ENCODE measurements at regions not wholly inside any gene's neighbourhood (a gene's known extent, or its start where the extent isn't known, plus 50 kb on each side); places are given as distances from the start of the nearest gene placed in this dataset.

DNA sequence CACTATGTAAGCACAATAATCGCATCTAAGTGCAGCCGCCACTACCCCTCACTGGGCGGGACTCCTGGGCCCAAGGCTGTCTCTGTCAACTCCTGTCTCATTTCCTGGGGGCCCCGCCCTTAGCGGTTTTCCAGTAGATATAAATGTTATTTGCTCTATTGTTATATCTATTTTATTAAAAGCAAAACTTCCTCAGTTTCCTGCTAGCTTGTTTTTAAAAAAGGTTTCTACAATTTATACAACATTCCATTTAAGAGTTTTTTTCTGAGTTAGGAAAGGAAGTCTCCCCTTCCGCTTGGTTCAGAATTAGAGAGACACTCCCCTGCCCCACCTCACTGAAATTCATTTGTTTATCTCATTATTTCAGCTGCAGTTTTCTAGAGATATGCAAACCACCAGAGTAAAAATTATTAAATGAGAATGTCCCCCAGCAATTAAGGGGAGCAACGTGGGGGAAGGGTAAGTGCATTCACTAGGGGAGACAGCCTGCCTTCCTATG lies 82.7 kb downstream of the RAMP3 start:
- no peak for DNase-seq (ENCODE audit: extremely low spot score, unreplicated experiment)
- TF ChIP-seq, protein P1, sequence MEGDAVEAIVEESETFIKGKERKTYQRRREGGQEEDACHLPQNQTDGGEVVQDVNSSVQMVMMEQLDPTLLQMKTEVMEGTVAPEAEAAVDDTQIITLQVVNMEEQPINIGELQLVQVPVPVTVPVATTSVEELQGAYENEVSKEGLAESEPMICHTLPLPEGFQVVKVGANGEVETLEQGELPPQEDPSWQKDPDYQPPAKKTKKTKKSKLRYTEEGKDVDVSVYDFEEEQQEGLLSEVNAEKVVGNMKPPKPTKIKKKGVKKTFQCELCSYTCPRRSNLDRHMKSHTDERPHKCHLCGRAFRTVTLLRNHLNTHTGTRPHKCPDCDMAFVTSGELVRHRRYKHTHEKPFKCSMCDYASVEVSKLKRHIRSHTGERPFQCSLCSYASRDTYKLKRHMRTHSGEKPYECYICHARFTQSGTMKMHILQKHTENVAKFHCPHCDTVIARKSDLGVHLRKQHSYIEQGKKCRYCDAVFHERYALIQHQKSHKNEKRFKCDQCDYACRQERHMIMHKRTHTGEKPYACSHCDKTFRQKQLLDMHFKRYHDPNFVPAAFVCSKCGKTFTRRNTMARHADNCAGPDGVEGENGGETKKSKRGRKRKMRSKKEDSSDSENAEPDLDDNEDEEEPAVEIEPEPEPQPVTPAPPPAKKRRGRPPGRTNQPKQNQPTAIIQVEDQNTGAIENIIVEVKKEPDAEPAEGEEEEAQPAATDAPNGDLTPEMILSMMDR (conservative IDR thresholded peaks at IDR 0.05) = no peak
- H3K27ac Mint-ChIP-seq = no peak overlapping the region
- H3K9me3 Mint-ChIP-seq = no peaks in the 10 kb centered on the region
- H3K36me3 Mint-ChIP-seq = no peaks in the 10 kb centered on the region
- no peak overlapping the region for H3K4me3 Mint-ChIP-seq
- H3K27me3 Mint-ChIP-seq = peaks cover 46% of the 10 kb centered on the region
- no peaks in the 10 kb centered on the region for H3K4me1 Mint-ChIP-seq (ENCODE audit: unreplicated experiment)

DNA sequence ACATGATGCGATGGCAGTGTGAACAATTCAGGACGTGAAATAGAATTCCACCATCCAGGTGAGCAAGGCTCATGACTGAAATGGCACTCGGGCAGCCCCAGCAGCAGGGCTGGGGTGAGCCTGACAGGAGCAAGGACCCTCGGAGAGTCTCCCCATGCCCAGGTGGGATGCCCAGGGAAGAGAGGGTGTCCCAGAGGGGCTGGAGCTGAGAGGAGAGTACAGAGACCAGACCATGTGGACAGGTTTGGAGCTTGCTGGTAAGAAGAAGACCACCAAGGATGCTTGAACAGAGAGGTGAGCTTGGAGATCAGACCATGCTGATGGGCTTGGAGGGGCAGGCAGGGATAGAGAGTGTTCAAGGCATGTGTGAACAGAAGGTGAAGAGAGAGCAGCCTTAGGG lies 83.3 kb downstream of the RAMP3 start:
- DNase-seq (ENCODE audit: extremely low spot score, unreplicated experiment) = no peak
- Mint-ChIP-seq H3K36me3 (no peaks in the 10 kb centered on the region), H3K27ac (no peak overlapping the region), H3K9me3 (no peaks in the 10 kb centered on the region), H3K4me3 (no peak overlapping the region), H3K27me3 (peaks cover 48% of the 10 kb centered on the region), H3K4me1 (ENCODE audit: unreplicated experiment) (no peaks in the 10 kb centered on the region)
- TF ChIP-seq, protein P1 (conservative IDR thresholded peaks at IDR 0.05) = no peak

DNA sequence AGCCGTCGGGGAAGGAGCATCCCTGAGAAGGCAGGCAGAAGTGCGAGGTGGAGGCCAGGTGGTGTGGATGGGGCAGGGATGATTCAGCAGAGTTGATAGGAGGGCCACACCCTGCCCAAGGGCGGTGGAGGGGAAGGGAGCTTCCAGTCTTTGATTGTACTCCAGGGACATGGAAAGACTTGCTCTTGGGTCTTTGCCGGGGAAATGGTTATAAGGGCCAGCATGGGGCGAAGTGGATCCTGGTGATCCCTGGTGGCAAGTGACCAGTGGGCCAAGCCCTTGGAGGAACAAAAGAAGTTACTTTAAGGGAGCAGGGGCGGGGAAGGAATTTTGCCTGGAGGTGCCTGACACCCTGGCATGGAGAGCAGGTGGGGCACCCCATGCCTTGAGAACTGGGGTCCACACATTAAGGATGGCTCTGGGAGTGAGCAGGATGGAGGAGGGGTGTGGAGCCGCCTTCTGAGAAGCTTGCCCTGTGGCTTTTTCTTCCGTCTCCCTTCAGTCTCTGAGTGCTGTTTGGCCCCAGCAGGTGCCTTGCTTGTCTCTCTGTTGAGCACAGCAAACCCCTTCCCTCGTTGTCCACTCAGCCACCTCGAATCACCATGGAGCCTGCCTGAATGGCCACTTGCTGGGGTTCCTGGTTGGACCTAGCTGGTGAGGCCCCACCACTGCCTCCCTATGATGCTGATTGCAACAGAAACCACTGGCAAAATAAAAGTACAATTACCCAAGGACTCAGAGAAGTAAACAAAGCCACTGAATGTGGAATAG lies 83.9 kb downstream of the RAMP3 start:
- peaks cover 44% of the 10 kb centered on the region for H3K27me3 Mint-ChIP-seq
- H3K4me3 Mint-ChIP-seq = no peak overlapping the region
- no peak overlapping the region for H3K27ac Mint-ChIP-seq
- H3K4me1 Mint-ChIP-seq (ENCODE audit: unreplicated experiment) = no peaks in the 10 kb centered on the region
- DNase-seq (ENCODE audit: extremely low spot score, unreplicated experiment) = no peak
- no peaks in the 10 kb centered on the region for H3K9me3 Mint-ChIP-seq
- no peaks in the 10 kb centered on the region for H3K36me3 Mint-ChIP-seq
- TF ChIP-seq, protein P1 (conservative IDR thresholded peaks at IDR 0.05) = no peak

DNA sequence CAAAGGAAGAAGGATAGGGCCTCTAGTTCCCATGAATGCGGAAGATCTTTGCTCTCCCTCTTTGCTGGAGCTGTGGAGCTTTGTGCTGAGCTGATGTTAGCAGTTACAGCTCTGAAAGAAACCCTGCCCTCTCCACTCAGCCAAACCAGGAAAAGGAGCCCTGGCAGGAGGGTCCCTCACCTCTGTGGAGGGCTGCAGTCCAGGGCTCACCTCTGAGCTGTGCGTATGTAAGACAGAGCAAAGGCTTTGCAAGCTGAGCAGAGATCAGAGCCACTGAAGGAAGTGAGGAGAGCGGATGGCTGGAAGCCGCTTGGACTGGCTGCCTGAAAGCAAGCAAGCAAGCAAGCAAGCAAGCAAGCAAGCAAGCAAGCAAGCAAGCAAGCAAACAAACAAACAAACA lies 84.7 kb downstream of the RAMP3 start:
- Mint-ChIP-seq H3K27me3 (peaks cover 43% of the 10 kb centered on the region), H3K36me3 (no peaks in the 10 kb centered on the region), H3K9me3 (no peaks in the 10 kb centered on the region), H3K4me3 (no peak overlapping the region), H3K4me1 (ENCODE audit: unreplicated experiment) (no peaks in the 10 kb centered on the region), H3K27ac (no peak overlapping the region)
- DNase-seq (ENCODE audit: extremely low spot score, unreplicated experiment) = no peak
- TF ChIP-seq, protein P1 (conservative IDR thresholded peaks at IDR 0.05) = no peak

DNA sequence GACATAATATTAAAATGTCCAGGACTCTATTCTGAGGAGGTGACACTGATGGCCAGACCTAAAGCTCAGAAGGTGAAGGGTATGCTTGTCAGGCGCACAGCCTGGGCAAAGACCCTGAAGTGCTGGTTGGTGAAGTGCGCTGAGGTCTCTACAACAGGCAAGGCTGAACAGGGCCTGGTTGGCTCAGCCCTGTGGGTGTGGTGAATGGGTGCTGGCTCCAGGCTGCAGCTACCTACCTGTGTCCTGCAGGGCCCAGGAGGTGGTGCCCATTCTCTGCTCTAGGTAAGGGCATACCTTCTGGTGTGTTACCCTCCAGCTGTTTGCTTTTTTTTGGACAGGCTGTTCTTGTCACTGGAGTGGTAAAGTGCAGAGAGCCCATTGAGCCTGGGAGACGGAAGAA lies 85.1 kb downstream of the RAMP3 start:
- H3K4me1 Mint-ChIP-seq (ENCODE audit: unreplicated experiment) = no peaks in the 10 kb centered on the region
- H3K27ac Mint-ChIP-seq = no peak overlapping the region

More for the DNA sequence above, 85.1 kb downstream of the RAMP3 start:
- Mint-ChIP-seq H3K36me3 (no peaks in the 10 kb centered on the region), H3K9me3 (no peaks in the 10 kb centered on the region), H3K4me3 (no peak overlapping the region), H3K27me3 (peaks cover 47% of the 10 kb centered on the region)
- TF ChIP-seq, protein P1 (conservative IDR thresholded peaks at IDR 0.05) = no peak
- no peak for DNase-seq (ENCODE audit: extremely low spot score, unreplicated experiment)
